RWPE1 (cell line): ENCODE measurements at regions not wholly inside any gene's neighbourhood (a gene's known extent, or its start where the extent isn't known, plus 50 kb on each side); places are given as distances from the start of the nearest gene placed in this dataset.

ENCODE experiments used
- CTCF ChIA-PET: fragments of 350-600 bp; sonication (Branson Sonifier 250); formaldehyde crosslinking; extraction: SDS; loops from one replicate; lab custom pipeline; 2021; lab: Yijun Ruan, JAX
- POLR2A ChIA-PET: fragments of 400-600 bp; formaldehyde crosslinking; extraction: SDS; loops from one replicate; lab custom pipeline; 2020; ENCODE audit warnings: antibody characterized with exemption; ENCODE audit not compliant: low non-redundant PET; lab: Yijun Ruan, JAX
- DNase-seq: peaks from one replicate; pipeline ENCODE4 v3.0.0; 2012; ENCODE audit warnings: low spot score
- H3K27ac ChIP-seq: fragments of 450-650 bp; 2 replicates; pipeline ENCODE4 v1.5.1; 2017
- CTCF ChIP-seq: fragments of 450-650 bp; conservative IDR thresholded peaks from 2 replicates; pipeline ENCODE4 v1.5.1; 2017; ENCODE audit warnings: low read depth, mild to moderate bottlenecking

DNA sequence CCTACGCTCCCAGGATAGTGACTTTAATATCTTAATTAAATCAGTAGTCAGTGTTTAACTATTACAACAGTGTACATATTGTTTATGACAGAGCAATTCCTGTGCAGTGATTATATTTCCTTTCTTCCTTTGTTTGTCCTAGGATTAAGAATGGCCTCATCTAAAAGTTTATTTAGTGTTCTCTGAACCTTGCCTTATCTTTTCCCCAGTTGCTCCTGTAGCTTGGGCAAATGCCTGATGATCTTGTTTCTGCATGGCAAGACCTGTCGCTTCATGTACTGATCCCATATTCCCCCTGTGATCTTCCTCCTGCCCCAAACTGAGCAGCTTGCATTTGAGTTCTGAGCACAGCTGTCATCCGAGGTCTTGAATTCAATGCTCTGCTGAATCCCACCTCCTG is 69.1 kb upstream of the STUM start:
- POLR2A ChIA-PET = no interaction called here
- no peak for DNase-seq
- CTCF ChIA-PET = interaction anchor here (0.6 to 1.2 kb wide), 4 partner anchors 9 to 353 kb away, joined by 3 to 4 read pairs (median 4); no protein-coding TSS in a partner anchor
- H3K27ac ChIP-seq = no peak overlapping the region
- TF ChIP-seq CTCF = no peak

GRCh38 chr1:226480461-226480860 is 68.1 kb upstream of the STUM start:
- H3K27ac ChIP-seq = no peak overlapping the region
- DNase-seq = no peak
- CTCF ChIA-PET = interaction anchor here (0.6 to 1.2 kb wide), 3 partner anchors 8 to 168 kb away, joined by 4 to 6 read pairs (median 4); no protein-coding TSS in a partner anchor
- POLR2A ChIA-PET = no interaction called here
- no peak for TF ChIP-seq CTCF

DNA sequence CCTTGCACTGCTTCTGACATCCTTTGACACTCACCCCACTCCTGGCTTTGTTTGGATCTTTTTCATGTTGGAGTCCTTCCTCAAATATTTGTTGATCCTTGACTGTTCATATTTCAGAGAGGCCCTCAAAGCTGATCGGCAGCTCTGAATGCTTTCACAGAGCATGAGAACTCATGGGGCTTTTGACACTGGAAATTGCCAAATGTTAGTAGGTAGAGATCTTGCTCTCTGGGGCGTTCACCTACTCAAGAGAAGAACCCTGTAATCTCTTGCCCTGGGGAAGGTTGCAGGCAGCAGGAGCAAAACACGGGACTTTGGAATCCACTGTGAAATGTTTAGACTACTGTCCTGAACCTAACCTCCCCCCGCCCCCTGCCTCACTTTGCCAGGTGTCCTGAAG is 67.4 kb upstream of the STUM start:
- no peak overlapping the region for H3K27ac ChIP-seq
- DNase-seq = no peak

GRCh38 chr1:226482196-226482595 is 66.4 kb upstream of the STUM start:
- POLR2A ChIA-PET = no interaction called here
- no peak for DNase-seq
- no peak overlapping the region for H3K27ac ChIP-seq
- CTCF ChIA-PET = no interaction called here
- no peak for TF ChIP-seq CTCF

More for the DNA sequence above, 67.4 kb upstream of the STUM start:
- ChIA-PET POLR2A (no interaction called here), CTCF (interaction anchor here (0.6 kb wide), 1 partner anchor 167 kb away, joined by 6 read pairs; no protein-coding TSS in a partner anchor)
- TF ChIP-seq CTCF = no peak

GRCh38 chr1:226482975-226483700 is 65.4 kb upstream of the STUM start:
- ChIA-PET POLR2A (no interaction called here), CTCF (interaction anchor here (0.5 kb wide), 1 partner anchor 76 kb away, joined by 4 read pairs; no protein-coding TSS in a partner anchor)
- no peak for DNase-seq
- no peak overlapping the region for H3K27ac ChIP-seq
- TF ChIP-seq CTCF = no peak

DNA sequence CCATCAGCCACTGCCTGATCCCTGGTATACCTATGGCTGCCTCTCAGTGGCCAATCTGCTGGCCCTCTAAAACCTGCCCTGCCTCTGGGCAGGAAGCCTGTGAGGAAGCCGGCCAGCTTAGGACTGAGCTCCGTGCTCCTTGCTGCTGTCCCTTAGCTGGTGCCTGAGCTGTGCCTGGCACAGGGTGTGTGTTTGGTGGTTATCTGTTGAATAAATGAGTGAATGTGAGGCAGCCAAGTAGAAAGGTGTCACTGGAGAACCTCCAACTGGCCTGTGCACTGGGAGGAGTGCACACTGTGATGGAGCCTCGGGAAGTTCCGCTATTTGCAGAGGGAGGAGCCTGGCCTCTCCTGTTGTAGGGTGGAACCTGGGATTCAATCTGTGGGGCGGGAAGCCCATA is 63.4 kb upstream of the STUM start:
- TF ChIP-seq CTCF = no peak
- no peak overlapping the region for H3K27ac ChIP-seq
- ChIA-PET POLR2A (no interaction called here), CTCF (no interaction called here)
- no peak for DNase-seq
